Lower leg skin (tissue), 4 donors: ENCODE measurements at regions not wholly inside any gene's neighbourhood (a gene's known extent, or its start where the extent isn't known, plus 50 kb on each side); places are given as distances from the start of the nearest gene placed in this dataset.

ENCODE experiments used
- DNase-seq, 2 donors: peaks; one replicate each; pipeline ENCODE4 v3.0.0-alpha.2; 2019; ENCODE audit warnings: low spot score in 2 of 2
- H3K4me3 ChIP-seq: fragments of 200-600 bp; sonication (generic); 2 replicates; pipeline ENCODE4 v1.5.1; 2017; ENCODE audit warnings: mild to moderate bottlenecking, low read depth; ENCODE audit not compliant: poor library complexity, severe bottlenecking
- CTCF ChIP-seq, 3 donors: fragments of 450-650 bp; IDR thresholded peaks; one replicate each; pipeline ENCODE4 v1.5.1; 2016; ENCODE audit warnings: antibody characterized with exemption in 3 of 3, mild to moderate bottlenecking in 3 of 3, moderate library complexity in 2 of 3
- POLR2A ChIP-seq, 2 donors: fragments of 450-650 bp; IDR thresholded peaks; one replicate each; pipeline ENCODE4 v1.6.1; 2016 to 2017; ENCODE audit warnings: antibody characterized with exemption in 2 of 2, mild to moderate bottlenecking in 1 of 2, moderate library complexity in 1 of 2
- WGBS, 2 donors: methylation state at CpG; one replicate each; pipeline ENCODE4 v1.1.5; 2018; 5-methylcytosine and 5-hydroxymethylcytosine counted together
- intact Hi-C: fragments of 100-400 bp; cut with DNase I; formaldehyde crosslinking; loops from one replicate; pipeline ENCODE4 v1.15.0; 2023; ENCODE audit warnings: low total_unique reads

- no peak overlapping the region for H3K4me3 ChIP-seq
- intact Hi-C loops = no loop called here
- TF ChIP-seq POLR2A (IDR thresholded peaks at IDR 0.05) = no peak
- TF ChIP-seq CTCF (IDR thresholded peaks at IDR 0.05) = no peak
- 69 to 79% methylated on average over 1 of the region's 1 CpG for whole genome bisulfite sequencing, 2 donors
- DNase-seq = no peak
Observed at GRCh38 chr14:53692885-53693284, 263.7 kb downstream of the BMP4 start.

- WGBS, 2 donors = 91 to 93% methylated on average over 5 of the region's 5 CpGs
- TF ChIP-seq CTCF (IDR thresholded peaks at IDR 0.05) (no peak), POLR2A (IDR thresholded peaks at IDR 0.05) (no peak)
- intact Hi-C loops = no loop called here
- no peak for DNase-seq
- H3K4me3 ChIP-seq = no peak overlapping the region
Observed at GRCh38 chr14:53692451-53692850, 264.2 kb downstream of the BMP4 start.

GRCh38 chr14:53683229-53683628, 273.4 kb downstream of the BMP4 start:
- no peak for DNase-seq
- H3K4me3 ChIP-seq = no peak overlapping the region
- intact Hi-C loops = no loop called here
- TF ChIP-seq CTCF (IDR thresholded peaks at IDR 0.05) (no peak), POLR2A (IDR thresholded peaks at IDR 0.05) (no peak)
- 47 to 51% methylated on average over 5 of the region's 5 CpGs for WGBS, 2 donors

- no peak overlapping the region for H3K4me3 ChIP-seq
- TF ChIP-seq CTCF (IDR thresholded peaks at IDR 0.05) = no peak
- no peak for TF ChIP-seq POLR2A (IDR thresholded peaks at IDR 0.05)
- 87 to 90% methylated on average over 2 of the region's 2 CpGs for WGBS, 2 donors
- no peak for DNase-seq
- intact Hi-C loops = no loop called here
Observed at GRCh38 chr14:53672526-53672925, 284.1 kb downstream of the BMP4 start.

- intact Hi-C loops = no loop called here
- TF ChIP-seq POLR2A (IDR thresholded peaks at IDR 0.05) (no peak), CTCF (IDR thresholded peaks at IDR 0.05) (no peak)
Observed at GRCh38 chr14:53670701-53671100, 285.9 kb downstream of the BMP4 start.

GRCh38 chr14:53668897-53669296, 287.7 kb downstream of the BMP4 start:
- TF ChIP-seq POLR2A (IDR thresholded peaks at IDR 0.05) (no peak), CTCF (IDR thresholded peaks at IDR 0.05) (no peak)
- no peak overlapping the region for H3K4me3 ChIP-seq
- DNase-seq = no peak
- intact Hi-C loops = no loop called here
- WGBS, 2 donors = 53 to 56% methylated on average over 5 of the region's 5 CpGs

More at GRCh38 chr14:53670701-53671100, 285.9 kb downstream of the BMP4 start:
- H3K4me3 ChIP-seq = no peak overlapping the region
- DNase-seq = no peak
